GM12892 (cell line): ENCODE measurements at regions not wholly inside any gene's neighbourhood (a gene's known extent, or its start where the extent isn't known, plus 50 kb on each side); places are given as distances from the start of the nearest gene placed in this dataset.

Experiments used
- DNase-seq: peaks from one replicate; pipeline ENCODE4 v3.0.0; 2011; ENCODE audit not compliant: insufficient read length
- FAIRE-seq: peaks from 2 replicates; lab custom pipeline; 2011; peaks lifted over from hg19 to GRCh38; lab: Jason Lieb, UNC
- POLR2A ChIP-seq: IDR thresholded peaks from 2 replicates; pipeline ENCODE4 v1.6.1; 2011; ENCODE audit warnings: low read depth, low read length, control low read depth
- POLR2AphosphoS5 ChIP-seq: IDR thresholded peaks from 2 replicates; pipeline ENCODE4 v1.6.1; 2011; ENCODE audit warnings: low read depth, low read length, control low read depth
- TAF1 ChIP-seq: IDR thresholded peaks from 2 replicates; pipeline ENCODE4 v1.6.1; 2011; ENCODE audit warnings: low read depth, mild to moderate bottlenecking, control low read depth, low read length, borderline replicate concordance

- TF ChIP-seq TAF1 (no peak), POLR2A (no peak), POLR2AphosphoS5 (no peak)
- no peak for DNase-seq
- FAIRE-seq: no peak
Observed at GRCh38 chr16:18047761-18048160, 288.8 kb downstream of the NPIPA8 start.

- TF ChIP-seq POLR2A (no peak), POLR2AphosphoS5 (no peak), TAF1 (no peak)
- FAIRE-seq (no peak), DNase-seq (no peak)
Observed at GRCh38 chr16:18045356-18045755, 291.2 kb downstream of the NPIPA8 start.

DNA sequence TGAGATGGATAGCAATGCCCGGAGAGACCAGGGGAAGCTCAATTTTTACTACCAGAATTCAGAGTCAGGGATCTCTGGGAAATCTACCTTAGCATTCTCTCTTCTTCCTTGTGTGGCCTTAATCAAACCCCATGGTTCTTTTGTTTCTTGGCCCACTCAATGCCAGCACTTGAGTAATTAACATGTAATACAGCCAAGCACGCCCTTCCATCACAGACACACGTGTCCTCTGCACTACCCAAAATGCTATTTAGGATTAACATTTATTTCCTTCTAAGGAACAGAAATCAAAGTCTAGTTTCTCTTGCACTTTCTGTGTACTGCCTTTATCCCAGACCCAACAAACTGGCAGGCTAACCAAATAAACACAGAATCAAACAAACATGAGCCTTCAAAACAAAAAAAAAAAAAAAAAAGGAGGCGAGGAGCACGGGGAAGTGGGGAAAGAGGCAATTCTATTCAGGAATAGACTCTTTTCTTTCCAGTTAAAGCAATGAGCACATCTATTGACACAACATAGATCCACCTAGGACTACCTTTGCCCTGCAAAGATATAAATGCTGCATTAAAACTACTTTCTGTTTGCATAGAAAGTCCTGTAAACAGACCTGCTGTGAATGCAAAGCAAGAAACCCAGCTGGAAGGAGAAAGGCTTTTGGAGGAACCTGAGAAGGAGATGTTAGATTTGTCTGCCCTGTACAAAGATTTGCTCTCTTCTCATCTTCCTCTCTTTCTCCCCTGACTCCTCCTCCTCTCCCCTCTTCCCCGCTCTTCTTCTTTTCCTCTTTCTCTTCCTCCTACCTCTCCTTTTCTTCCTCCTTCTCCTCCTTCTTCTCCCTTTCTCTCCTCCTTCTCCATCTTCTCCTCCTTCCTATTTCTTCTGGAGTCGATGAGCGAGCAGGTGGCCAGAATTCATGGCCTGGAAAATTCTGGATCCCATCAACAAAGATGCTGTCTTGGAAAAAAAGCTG, 294.4 kb downstream of the NPIPA8 start:
- FAIRE-seq: no peak
- TF ChIP-seq TAF1 (no peak), POLR2A (no peak), POLR2AphosphoS5 (no peak)
- no peak for DNase-seq

DNA sequence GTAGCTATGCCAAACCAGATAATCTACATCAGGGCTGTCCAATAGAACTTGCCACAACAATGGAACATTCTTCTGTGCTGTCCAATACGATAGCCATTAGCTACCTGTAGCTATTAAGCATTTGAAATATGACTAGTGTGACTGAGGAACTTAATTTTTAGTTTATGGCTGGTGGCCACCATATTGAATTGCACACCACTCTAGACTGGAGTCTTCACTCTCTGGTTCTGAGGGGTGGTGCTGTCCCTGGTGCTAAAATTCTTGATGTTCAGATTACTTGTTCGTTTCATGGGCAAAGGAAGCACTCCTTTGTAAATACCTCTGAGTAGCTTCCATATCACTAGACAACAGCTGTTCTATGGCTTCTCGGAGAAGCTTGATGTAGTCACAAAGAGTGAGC, 296.6 kb downstream of the NPIPA8 start:
- FAIRE-seq (no peak), DNase-seq (no peak)
- TF ChIP-seq POLR2A (no peak), POLR2AphosphoS5 (no peak), TAF1 (no peak)

GRCh38 chr16:18037051-18037450, 299.5 kb downstream of the NPIPA8 start:
- no peak for TF ChIP-seq POLR2AphosphoS5
- no peak for TF ChIP-seq TAF1
- no peak for TF ChIP-seq POLR2A
- no peak for FAIRE-seq
- DNase-seq: no peak

- DNase-seq: no peak
- FAIRE-seq: no peak
- no peak for TF ChIP-seq POLR2AphosphoS5
- no peak for TF ChIP-seq POLR2A
- no peak for TF ChIP-seq TAF1
Observed at GRCh38 chr16:18024611-18025010, 311.9 kb downstream of the NPIPA8 start.

DNA sequence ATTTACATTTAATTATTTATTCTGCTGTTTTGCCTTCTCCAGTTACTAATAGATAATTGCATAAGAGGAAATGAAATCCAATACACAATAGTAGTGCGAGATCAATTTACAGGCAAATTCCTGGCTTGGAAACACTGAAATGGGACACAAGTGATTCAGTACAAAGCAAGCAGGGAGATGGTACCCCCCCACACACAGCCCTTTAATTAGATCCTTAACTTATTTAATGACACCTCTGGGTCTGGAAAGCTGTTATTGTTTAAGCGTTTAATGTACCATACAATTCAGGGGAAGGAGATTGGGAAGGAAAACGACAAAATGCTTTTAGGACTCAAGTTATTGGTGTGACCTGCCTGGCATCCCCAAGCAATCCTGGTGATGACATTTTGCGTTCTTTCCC, 318.2 kb downstream of the NPIPA8 start:
- DNase-seq (no peak), FAIRE-seq (no peak)
- no peak for TF ChIP-seq POLR2AphosphoS5
- TF ChIP-seq TAF1: no peak
- no peak for TF ChIP-seq POLR2A

DNA sequence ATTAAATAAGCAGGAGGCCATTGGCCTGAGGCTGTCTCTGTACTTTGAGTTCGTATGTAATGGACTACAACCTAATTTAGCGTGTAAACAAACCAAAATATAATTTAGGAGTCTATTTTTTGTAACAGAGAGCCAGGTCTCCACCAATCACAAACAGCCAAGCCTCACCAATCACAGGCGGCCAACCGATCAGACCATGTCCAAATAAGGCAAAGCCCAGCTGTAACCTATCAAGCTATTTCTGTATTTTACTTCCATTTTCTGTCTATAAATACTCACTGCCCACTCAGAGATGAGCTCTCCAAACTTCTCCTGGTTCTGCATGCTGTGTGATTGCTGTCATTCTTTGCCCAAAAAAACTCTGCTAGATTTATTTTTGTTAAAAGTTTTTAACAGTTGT, 322.7 kb downstream of the NPIPA8 start:
- DNase-seq (no peak), FAIRE-seq (no peak)
- TF ChIP-seq POLR2A: no peak
- no peak for TF ChIP-seq TAF1
- no peak for TF ChIP-seq POLR2AphosphoS5

- DNase-seq (no peak), FAIRE-seq (no peak)
- TF ChIP-seq POLR2A (no peak), TAF1 (no peak), POLR2AphosphoS5 (no peak)
Observed at GRCh38 chr16:18008356-18008755, 328.2 kb downstream of the NPIPA8 start.

- no peak for DNase-seq
- no peak for FAIRE-seq
- TF ChIP-seq POLR2AphosphoS5 (no peak), POLR2A (no peak), TAF1 (no peak)
Observed at GRCh38 chr16:18003033-18003432, 333.5 kb downstream of the NPIPA8 start.

DNA sequence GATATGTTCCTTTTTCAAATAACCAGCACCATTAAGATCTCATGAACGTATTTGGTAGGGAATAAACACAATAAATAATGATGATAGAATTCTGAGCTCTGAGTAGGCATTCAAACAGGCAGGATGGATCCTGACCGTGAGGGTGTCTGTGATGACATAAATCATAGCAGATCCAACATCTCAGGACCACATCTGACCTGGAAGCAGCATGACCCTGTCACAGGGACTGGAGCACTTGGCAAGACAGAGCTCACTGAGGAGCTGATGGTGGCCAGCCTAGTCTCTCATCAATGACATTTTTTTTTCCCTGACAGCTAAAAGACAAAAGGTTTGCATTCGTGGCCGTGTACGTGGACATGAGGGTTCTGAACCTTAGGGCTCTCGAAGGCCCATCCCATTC, 337.5 kb downstream of the NPIPA8 start:
- DNase-seq (no peak), FAIRE-seq (no peak)
- no peak for TF ChIP-seq TAF1
- no peak for TF ChIP-seq POLR2AphosphoS5
- no peak for TF ChIP-seq POLR2A

DNA sequence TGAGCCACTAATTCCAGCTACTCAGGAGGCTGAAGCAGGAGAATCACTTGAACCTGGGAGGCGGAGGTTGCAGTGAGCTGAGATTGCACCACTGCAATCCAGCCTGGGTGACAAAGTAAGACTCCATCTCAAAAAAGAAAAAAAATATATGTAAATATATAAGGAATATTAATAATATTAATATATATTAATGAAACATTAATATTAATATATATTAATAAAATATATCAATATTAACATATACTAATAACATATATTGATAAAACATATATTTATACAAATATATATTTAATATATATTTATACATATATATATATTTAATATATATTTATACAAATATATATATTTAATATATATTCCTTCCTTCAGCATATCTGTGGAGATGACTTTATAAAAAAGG, 338.0 kb downstream of the NPIPA8 start:
- FAIRE-seq: no peak
- DNase-seq: no peak
- TF ChIP-seq TAF1: no peak
- no peak for TF ChIP-seq POLR2A
- no peak for TF ChIP-seq POLR2AphosphoS5

- DNase-seq (no peak), FAIRE-seq (no peak)
- TF ChIP-seq POLR2A: no peak
- no peak for TF ChIP-seq TAF1
- no peak for TF ChIP-seq POLR2AphosphoS5
Observed at GRCh38 chr16:17994027-17994426, 342.5 kb downstream of the NPIPA8 start.

DNA sequence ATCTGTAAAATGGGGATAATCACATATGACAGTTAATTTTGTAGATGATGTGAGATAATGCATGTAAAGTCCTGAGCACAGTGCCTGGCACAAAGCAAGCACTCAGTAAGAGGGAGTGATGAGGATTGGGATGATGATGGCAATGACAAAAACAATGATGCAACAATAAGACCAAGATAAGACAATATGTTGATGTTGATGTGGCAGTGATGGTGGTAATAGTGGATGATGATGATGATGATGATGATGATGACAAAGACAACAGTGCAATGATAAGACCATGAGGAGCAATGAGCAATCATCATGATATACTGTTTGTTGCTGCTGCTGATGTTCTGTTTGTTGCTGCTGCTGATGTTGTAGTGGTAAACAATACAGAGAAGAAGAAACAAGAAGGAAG, 344.1 kb downstream of the NPIPA8 start:
- no peak for FAIRE-seq
- TF ChIP-seq POLR2A (no peak), TAF1 (no peak), POLR2AphosphoS5 (no peak)
- no peak for DNase-seq
